Epidermal melanocyte (primary cell): ENCODE measurements at regions not wholly inside any gene's neighbourhood (a gene's known extent, or its start where the extent isn't known, plus 50 kb on each side); places are given as distances from the start of the nearest gene placed in this dataset.
"Not testable (repeated sequence)": the region's sequence is repeated elsewhere in the genome, so short reads cannot be mapped to it uniquely, and the experiment has no call there.

Experiments used
- DNase-seq: peaks from one replicate; pipeline ENCODE4 v3.0.0; 2011; ENCODE audit warnings: low spot score; ENCODE audit not compliant: insufficient read length

DNA sequence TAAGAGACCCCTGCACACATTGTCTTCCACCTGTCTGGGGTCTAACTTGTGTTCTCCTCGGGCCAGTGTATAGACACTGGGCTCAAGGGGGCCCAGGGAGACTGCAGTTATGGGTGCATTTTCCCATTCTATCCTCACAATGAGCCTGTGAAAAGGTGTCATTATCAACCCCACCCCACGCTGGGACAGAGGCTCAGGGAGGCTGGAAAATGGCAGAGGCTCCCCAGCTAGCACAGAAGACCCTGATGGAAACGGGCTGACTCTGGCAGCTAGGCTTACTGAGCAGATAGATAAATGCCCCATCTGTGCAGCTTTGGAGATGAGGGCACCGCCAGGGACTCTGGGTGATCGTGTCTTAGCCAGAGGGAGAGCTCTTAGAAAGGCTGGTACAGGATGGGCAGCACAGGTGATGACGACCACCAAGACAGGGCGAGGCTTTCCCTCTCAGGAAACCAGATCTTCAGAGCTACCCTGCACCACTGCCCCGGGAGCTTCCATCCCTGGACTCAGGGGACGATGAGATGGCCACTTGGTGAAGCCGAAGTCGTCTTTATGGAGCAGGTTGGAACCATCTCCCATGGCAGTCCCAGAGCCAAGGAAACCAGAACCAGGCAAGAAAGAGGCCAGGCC is 58.2 kb upstream of the CHST15 start:
- no peak for DNase-seq

- no peak for DNase-seq
These were observed 57.5 kb upstream of the CHST15 start for GRCh38 chr10:124150807-124151417.

DNA sequence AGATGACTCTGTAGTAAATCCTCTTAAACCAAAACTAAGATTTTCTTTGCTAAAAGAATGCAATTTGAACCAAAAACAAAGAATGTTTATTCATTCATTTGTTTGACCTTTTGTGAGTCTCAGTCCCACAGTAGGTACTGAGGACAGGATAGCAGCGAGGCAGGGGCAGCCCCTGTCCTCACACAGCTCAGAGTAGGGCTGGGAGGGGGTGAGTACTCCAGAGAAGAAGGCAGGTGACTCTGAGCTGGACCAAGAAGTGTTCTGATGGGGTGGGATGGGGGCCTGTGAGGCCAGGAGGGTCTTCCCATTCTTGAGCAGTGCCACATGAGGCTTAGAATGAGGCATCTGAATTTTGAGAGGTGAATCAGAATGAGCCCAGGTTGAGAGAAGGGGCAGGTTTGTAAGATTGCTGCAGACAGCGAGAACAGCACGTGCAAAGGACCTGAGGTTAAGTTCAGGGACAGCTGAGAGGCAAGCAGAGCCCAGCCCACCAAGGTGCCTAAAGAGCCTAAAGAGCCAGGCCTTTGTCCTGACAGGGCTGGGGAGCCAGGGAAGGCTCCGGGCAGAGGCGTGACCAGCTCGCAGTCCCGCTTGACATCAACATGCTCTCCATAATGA is 56.9 kb upstream of the CHST15 start:
- DNase-seq = no peak

DNA sequence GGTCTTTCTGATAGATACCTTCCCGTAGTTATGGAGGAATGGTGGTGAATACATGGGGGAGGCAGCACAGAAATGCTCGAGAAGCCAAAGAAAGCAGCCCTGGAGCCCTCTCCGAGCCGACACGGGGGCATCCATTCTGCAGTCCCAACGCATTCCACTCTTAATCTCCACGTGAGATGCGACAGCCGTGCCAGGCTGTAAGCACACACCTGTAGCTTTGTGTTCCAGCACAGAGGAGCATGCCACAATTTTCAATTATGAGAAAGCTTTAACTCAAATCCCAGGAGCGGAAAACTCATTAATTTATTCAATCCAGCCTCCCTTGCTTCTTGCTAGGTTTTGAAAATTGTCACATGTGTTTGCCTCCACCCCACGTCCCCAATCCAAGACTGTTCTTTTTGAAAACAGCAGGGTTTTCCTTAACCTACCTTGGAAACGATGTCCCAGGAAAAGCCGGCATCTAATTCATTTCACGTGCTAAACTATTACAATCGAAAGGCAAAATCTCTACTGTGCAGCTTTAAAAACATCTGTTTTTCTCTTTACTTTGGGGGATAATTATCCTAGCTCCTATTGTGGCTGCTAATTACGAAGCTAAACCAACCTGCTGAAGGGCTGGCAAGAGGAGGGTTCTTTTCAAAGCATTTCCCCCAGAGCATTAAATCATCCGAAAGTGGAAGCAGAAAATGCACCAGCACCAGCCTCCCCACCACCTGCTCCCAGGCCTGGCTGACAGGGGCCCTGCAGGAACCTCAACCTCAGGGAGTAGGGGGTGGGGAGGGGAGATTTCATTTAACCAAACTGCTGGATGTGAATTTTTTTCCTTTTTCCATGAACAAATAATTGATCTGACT is 56.0 kb upstream of the CHST15 start:
- no peak for DNase-seq

DNA sequence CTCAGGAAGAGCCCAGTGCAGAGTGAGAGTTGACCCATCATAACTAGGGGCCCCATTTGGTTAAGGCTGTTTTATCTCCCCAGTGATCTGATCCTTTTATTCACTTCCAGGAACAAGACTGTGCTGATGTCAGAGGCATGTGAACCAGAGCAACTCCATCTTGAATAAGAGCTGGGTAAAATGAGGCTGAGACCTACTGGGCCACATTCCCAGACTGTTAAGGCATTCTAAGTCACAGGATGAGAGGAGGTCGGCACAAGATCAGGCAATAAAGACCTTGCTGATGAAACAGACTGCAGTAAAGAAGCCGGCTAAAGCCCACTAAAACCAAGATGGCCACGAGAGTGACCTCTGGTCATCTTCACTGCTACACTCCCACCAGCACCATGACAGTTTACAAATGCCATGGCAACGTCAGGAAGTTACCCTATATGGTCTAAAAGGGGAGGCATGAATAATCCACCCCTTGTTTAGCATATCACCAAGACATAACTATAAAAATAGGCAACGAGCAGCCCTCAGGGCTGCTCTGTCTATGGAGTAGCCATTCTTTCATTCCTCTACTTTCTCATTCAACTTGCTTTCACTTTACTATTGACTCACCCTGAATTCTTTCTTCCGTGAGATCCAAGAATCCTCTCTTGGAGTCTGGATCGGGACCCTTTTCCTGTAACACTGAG is 55.3 kb upstream of the CHST15 start:
- not testable (repeated sequence) for DNase-seq

- DNase-seq = no peak
These were observed 53.1 kb upstream of the CHST15 start for GRCh38 chr10:124146483-124146882.

GRCh38 chr10:124145109-124145870 is 51.9 kb upstream of the CHST15 start:
- DNase-seq = no peak

DNA sequence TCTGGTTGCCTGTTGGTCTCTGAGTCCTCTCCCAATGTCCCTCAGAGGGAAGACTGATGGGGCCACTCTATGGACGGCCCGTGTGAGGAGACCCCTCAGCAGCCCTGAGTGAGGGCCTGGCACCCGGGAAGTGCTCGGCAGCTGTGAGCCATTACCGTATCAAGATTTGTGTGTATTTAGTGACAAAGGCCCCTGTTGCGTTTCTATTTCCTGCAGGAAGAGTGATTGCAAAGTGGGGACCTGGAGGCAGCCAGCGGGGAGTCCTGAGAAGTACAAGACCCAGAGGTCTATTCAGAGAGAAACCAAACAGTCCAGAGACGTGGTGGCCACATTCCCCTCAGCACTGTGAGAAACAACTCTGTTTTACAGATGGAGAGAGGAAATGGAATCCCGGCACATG is 51.1 kb upstream of the CHST15 start:
- no peak for DNase-seq

DNA sequence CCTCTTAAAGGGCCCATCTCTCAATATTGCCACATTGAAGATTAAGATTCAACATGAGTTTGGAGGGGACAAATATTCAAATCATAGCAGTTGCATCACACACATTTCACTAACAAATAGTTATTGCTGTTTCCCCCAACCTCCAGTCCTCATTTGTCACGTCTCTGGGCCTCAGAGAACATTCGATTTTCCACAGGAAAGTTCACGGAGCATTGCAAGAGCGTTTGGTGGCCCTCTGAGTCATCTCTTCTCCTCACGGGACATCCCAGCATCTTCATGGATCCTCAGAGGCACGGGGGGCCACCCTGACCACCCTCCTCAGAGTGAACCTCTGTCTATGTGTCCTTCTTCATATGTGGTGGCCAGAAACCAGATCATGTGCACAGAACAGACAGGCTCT is 50.3 kb upstream of the CHST15 start:
- no peak for DNase-seq
